PC-9 (cell line): ENCODE measurements at regions not wholly inside any gene's neighbourhood (a gene's known extent, or its start where the extent isn't known, plus 50 kb on each side); places are given as distances from the start of the nearest gene placed in this dataset.

Experiments
- EZH2 ChIP-seq: fragments of 200-600 bp; sonication (generic); IDR thresholded peaks from 2 replicates; pipeline ENCODE4 v1.8.0; 2017; ENCODE audit warnings: antibody characterized with exemption, low read depth
- TF ChIP-seq, protein P1 (sequence below): fragments of 200-600 bp; sonication (generic); conservative IDR thresholded peaks from 2 replicates; pipeline ENCODE4 v1.6.1; 2017; ENCODE audit warnings: mixed run types, antibody characterized with exemption, mild to moderate bottlenecking, moderate library complexity

DNA sequence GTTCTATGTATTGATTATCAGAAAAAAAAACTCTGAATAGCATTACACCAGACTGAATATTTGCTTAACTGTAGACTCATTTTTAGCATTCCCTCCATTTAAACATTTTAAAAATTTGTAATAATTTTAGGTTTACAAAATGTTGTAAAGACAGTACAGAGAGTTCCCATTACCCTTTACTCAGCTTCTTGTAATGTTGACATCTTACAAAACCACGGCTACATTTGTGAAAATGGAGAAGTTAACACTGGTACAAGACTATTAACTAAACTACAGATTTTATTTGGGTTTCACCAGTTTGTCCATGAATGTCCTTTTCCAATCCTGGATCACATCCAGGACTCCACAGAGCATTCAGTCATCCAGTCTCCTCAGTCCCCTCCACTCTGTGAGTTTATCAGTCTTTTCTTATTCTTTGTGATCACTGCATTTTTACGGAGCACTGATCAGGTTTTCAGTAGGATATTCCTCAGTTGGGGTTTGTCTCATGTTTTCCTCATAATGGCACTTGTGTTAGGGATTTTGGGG, 130.0 kb upstream of the EEPD1 start:
- TF ChIP-seq, protein P1, sequence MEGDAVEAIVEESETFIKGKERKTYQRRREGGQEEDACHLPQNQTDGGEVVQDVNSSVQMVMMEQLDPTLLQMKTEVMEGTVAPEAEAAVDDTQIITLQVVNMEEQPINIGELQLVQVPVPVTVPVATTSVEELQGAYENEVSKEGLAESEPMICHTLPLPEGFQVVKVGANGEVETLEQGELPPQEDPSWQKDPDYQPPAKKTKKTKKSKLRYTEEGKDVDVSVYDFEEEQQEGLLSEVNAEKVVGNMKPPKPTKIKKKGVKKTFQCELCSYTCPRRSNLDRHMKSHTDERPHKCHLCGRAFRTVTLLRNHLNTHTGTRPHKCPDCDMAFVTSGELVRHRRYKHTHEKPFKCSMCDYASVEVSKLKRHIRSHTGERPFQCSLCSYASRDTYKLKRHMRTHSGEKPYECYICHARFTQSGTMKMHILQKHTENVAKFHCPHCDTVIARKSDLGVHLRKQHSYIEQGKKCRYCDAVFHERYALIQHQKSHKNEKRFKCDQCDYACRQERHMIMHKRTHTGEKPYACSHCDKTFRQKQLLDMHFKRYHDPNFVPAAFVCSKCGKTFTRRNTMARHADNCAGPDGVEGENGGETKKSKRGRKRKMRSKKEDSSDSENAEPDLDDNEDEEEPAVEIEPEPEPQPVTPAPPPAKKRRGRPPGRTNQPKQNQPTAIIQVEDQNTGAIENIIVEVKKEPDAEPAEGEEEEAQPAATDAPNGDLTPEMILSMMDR: no peak
- TF ChIP-seq EZH2: no peak
